ENCODE measurements at regions not wholly inside any gene's neighbourhood (a gene's known extent, or its start where the extent isn't known, plus 50 kb on each side); places are given as distances from the start of the nearest gene placed in this dataset.
"Not testable (repeated sequence)": the region's sequence is repeated elsewhere in the genome, so short reads cannot be mapped to it uniquely, and the experiment has no call there.

- DNase-seq: not testable (repeated sequence)
Measured at GRCh38 chr1:194738843-194739242, 1552.4 kb upstream of the B3GALT2 start.

GRCh38 chr1:194734970-194735369 lies 1548.6 kb upstream of the B3GALT2 start:
- peak; percentile 39 for DNase-seq

GRCh38 chr1:194731025-194731424 lies 1544.6 kb upstream of the B3GALT2 start:
- DNase-seq: no peak

GRCh38 chr1:194730304-194730703 lies 1543.9 kb upstream of the B3GALT2 start:
- no peak for DNase-seq

GRCh38 chr1:194723067-194723466 lies 1536.7 kb upstream of the B3GALT2 start:
- DNase-seq: no peak

- DNase-seq: no peak
Measured at GRCh38 chr1:194717941-194718340, 1531.5 kb upstream of the B3GALT2 start.

- no peak for DNase-seq
Measured at GRCh38 chr1:194717334-194717733, 1530.9 kb upstream of the B3GALT2 start.

- no peak for DNase-seq
Measured at GRCh38 chr1:194710671-194711070, 1524.3 kb upstream of the B3GALT2 start.

GRCh38 chr1:194709439-194709838 lies 1523.0 kb upstream of the B3GALT2 start:
- no peak for DNase-seq

- no peak for DNase-seq
Measured at GRCh38 chr1:194707074-194707473, 1520.7 kb upstream of the B3GALT2 start.

- DNase-seq: no peak
Measured at GRCh38 chr1:194705123-194705854, 1518.9 kb upstream of the B3GALT2 start.

GRCh38 chr1:194698908-194699318 lies 1512.5 kb upstream of the B3GALT2 start:
- DNase-seq: no peak

GRCh38 chr1:194693244-194693643 lies 1506.8 kb upstream of the B3GALT2 start:
- no peak for DNase-seq

- DNase-seq: no peak
Measured at GRCh38 chr1:194684636-194685035, 1498.2 kb upstream of the B3GALT2 start.

- no peak for DNase-seq
Measured at GRCh38 chr1:194658090-194658439, 1471.7 kb upstream of the B3GALT2 start.

- DNase-seq: no peak
Measured at GRCh38 chr1:194654956-194655355, 1468.5 kb upstream of the B3GALT2 start.

- DNase-seq: no peak
Measured at GRCh38 chr1:194653385-194653784, 1467.0 kb upstream of the B3GALT2 start.

- no peak for DNase-seq
Measured at GRCh38 chr1:194647118-194647517, 1460.7 kb upstream of the B3GALT2 start.

- DNase-seq: no peak
Measured at GRCh38 chr1:194644528-194644927, 1458.1 kb upstream of the B3GALT2 start.

GRCh38 chr1:194640322-194640721 lies 1453.9 kb upstream of the B3GALT2 start:
- DNase-seq: no peak

GRCh38 chr1:194629011-194629410 lies 1442.6 kb upstream of the B3GALT2 start:
- no peak for DNase-seq

GRCh38 chr1:194624833-194625232 lies 1438.4 kb upstream of the B3GALT2 start:
- DNase-seq: no peak

GRCh38 chr1:194618101-194618500 lies 1431.7 kb upstream of the B3GALT2 start:
- no peak for DNase-seq

GRCh38 chr1:194617272-194617671 lies 1430.9 kb upstream of the B3GALT2 start:
- DNase-seq: not testable (repeated sequence)

- no peak for DNase-seq
Measured at GRCh38 chr1:194616835-194617234, 1430.4 kb upstream of the B3GALT2 start.
